Hepatocyte (in vitro differentiated cells): ENCODE measurements at regions not wholly inside any gene's neighbourhood (a gene's known extent, or its start where the extent isn't known, plus 50 kb on each side); places are given as distances from the start of the nearest gene placed in this dataset.

Experiments
- DNase-seq: peaks from one replicate; pipeline ENCODE4 v3.0.0-alpha.2; 2016; ENCODE audit warnings: low spot score
- H2AFZ ChIP-seq: fragments of 200-600 bp; sonication (generic); 2 replicates; pipeline ENCODE4 v1.6.0; 2016; ENCODE audit warnings: antibody characterized with exemption, mild to moderate bottlenecking
- H3K27ac ChIP-seq: fragments of 200-600 bp; sonication (generic); 2 replicates; pipeline ENCODE4 v1.5.1; 2016; ENCODE audit warnings: mild to moderate bottlenecking
- H3K27me3 ChIP-seq: fragments of 200-600 bp; sonication (generic); 2 replicates; pipeline ENCODE4 v1.6.1; 2016
- H3K36me3 ChIP-seq: fragments of 200-600 bp; sonication (generic); replicated peaks from 2 replicates; pipeline ENCODE4 v1.5.1; 2016; ENCODE audit warnings: low read depth; ENCODE audit not compliant: insufficient read depth
- H3K4me1 ChIP-seq: fragments of 200-600 bp; sonication (generic); 2 replicates; pipeline ENCODE4 v1.5.1; 2016; ENCODE audit warnings: mild to moderate bottlenecking, moderate library complexity; ENCODE audit not compliant: insufficient read depth
- H3K4me2 ChIP-seq: fragments of 200-600 bp; sonication (generic); 2 replicates; pipeline ENCODE4 v1.6.0; 2016
- H3K4me3 ChIP-seq: fragments of 200-600 bp; sonication (generic); 2 replicates; pipeline ENCODE4 v1.5.1; 2016; ENCODE audit warnings: mild to moderate bottlenecking
- H3K79me2 ChIP-seq: fragments of 200-600 bp; sonication (generic); 2 replicates; pipeline ENCODE4 v1.6.0; 2017; ENCODE audit warnings: mild to moderate bottlenecking
- H3K9me2 ChIP-seq: fragments of 200-600 bp; sonication (generic); replicated peaks from 2 replicates; pipeline ENCODE4 v1.6.0; 2017; ENCODE audit warnings: mild to moderate bottlenecking; ENCODE audit not compliant: insufficient read depth
- H3K9me3 ChIP-seq: fragments of 200-600 bp; sonication (generic); 2 replicates; pipeline ENCODE4 v1.5.1; 2016; ENCODE audit warnings: low read depth, mild to moderate bottlenecking
- H4K20me1 ChIP-seq: fragments of 200-600 bp; sonication (generic); 2 replicates; pipeline ENCODE4 v1.6.0; 2016; ENCODE audit warnings: mild to moderate bottlenecking; ENCODE audit not compliant: insufficient read depth, poor library complexity, severe bottlenecking
- EZH2 ChIP-seq: fragments of 200-600 bp; sonication (generic); IDR thresholded peaks from 2 replicates; pipeline ENCODE4 v1.6.1; 2016; ENCODE audit warnings: antibody characterized with exemption, mild to moderate bottlenecking, borderline replicate concordance
- EZH2phosphoT487 ChIP-seq: fragments of 200-600 bp; sonication (generic); IDR thresholded peaks from one replicate; pipeline ENCODE4 v1.6.1; 2018; ENCODE audit warnings: antibody characterized with exemption, mild to moderate bottlenecking, low read depth, moderate library complexity; ENCODE audit not compliant: unreplicated experiment, severe bottlenecking
- WGBS: methylation state at CpG from one replicate; pipeline ENCODE4 v1.1.6; 2016; ENCODE audit warnings: low lambda C conversion rate; ENCODE audit errors: missing lambda C conversion rate; 5-methylcytosine and 5-hydroxymethylcytosine counted together
- TF ChIP-seq, protein P1 (sequence below): fragments of 200-600 bp; sonication (generic); IDR thresholded peaks from 2 replicates; pipeline ENCODE4 v1.5.1; 2016; ENCODE audit warnings: antibody characterized with exemption, mild to moderate bottlenecking; ENCODE audit not compliant: poor library complexity

DNA sequence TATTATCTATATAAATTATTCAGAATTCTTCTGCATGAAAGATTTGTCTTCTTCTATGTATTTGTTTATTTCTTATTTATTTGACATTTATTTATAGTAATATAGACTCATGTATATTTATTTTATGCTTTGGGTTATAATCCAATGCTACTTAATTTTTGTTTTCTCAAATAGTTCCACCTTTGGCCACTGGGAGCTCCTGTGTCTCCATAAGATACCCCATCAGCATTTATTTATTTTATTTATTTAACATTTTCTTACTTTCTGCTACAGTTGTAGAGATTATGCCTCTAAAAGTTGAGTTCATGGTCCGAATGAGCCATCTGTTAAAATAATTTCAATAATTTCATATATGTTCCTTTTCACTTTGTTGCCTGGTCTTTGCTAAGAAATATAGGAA lies 289.4 kb downstream of the ADGRL2 start:
- Histone ChIP-seq H3K4me2 (no peak overlapping the region), H3K4me3 (no peak overlapping the region), H2AFZ (no peak overlapping the region), H3K27me3 (no peaks in the 10 kb centered on the region), H3K9me2 (no peaks in the 10 kb centered on the region), H3K9me3 (no peaks in the 10 kb centered on the region), H3K79me2 (no peaks in the 10 kb centered on the region), H3K4me1 (no peaks in the 10 kb centered on the region), H4K20me1 (no peaks in the 10 kb centered on the region), H3K27ac (no peak overlapping the region), H3K36me3 (no peaks in the 10 kb centered on the region)
- 95% methylated on average over 1 of the region's 1 CpG for WGBS
- TF ChIP-seq, protein P1, sequence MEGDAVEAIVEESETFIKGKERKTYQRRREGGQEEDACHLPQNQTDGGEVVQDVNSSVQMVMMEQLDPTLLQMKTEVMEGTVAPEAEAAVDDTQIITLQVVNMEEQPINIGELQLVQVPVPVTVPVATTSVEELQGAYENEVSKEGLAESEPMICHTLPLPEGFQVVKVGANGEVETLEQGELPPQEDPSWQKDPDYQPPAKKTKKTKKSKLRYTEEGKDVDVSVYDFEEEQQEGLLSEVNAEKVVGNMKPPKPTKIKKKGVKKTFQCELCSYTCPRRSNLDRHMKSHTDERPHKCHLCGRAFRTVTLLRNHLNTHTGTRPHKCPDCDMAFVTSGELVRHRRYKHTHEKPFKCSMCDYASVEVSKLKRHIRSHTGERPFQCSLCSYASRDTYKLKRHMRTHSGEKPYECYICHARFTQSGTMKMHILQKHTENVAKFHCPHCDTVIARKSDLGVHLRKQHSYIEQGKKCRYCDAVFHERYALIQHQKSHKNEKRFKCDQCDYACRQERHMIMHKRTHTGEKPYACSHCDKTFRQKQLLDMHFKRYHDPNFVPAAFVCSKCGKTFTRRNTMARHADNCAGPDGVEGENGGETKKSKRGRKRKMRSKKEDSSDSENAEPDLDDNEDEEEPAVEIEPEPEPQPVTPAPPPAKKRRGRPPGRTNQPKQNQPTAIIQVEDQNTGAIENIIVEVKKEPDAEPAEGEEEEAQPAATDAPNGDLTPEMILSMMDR, result peak; percentile 31
- no peak for TF ChIP-seq EZH2phosphoT487
- no peak for DNase-seq

DNA sequence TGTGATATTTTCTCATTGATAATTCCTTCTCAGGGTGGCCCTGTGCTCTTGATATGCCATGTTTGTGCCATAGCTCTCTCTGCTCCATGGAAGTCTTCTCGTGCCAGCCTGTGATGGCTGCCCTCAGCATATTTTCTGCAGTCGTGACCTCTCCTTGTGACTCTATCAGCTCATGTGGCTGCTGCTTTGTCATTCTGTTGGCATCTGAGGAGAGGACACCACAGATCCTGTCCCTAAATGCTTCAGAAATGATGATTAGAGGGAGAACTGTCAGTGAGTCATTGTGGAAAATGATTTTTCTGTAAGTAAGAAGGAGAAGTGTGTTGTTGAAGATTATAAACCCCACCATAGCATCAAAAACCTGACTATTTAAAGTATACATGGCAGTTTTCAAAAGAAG lies 286.0 kb downstream of the ADGRL2 start:
- no peak overlapping the region for H3K27ac ChIP-seq
- H3K4me2 ChIP-seq, result no peak overlapping the region
- H2AFZ ChIP-seq, result no peak overlapping the region
- H3K4me3 ChIP-seq, result no peak overlapping the region
- H3K27me3 ChIP-seq, result no peaks in the 10 kb centered on the region
- H3K9me2 ChIP-seq, result no peaks in the 10 kb centered on the region
- TF ChIP-seq, protein P1, result no peak
- no peaks in the 10 kb centered on the region for H3K79me2 ChIP-seq
- H4K20me1 ChIP-seq, result no peaks in the 10 kb centered on the region
- H3K9me3 ChIP-seq, result no peaks in the 10 kb centered on the region
- H3K4me1 ChIP-seq, result no peaks in the 10 kb centered on the region
- 71% methylated on average over 2 of the region's 2 CpGs for WGBS
- no peaks in the 10 kb centered on the region for H3K36me3 ChIP-seq
- DNase-seq, result no peak

DNA sequence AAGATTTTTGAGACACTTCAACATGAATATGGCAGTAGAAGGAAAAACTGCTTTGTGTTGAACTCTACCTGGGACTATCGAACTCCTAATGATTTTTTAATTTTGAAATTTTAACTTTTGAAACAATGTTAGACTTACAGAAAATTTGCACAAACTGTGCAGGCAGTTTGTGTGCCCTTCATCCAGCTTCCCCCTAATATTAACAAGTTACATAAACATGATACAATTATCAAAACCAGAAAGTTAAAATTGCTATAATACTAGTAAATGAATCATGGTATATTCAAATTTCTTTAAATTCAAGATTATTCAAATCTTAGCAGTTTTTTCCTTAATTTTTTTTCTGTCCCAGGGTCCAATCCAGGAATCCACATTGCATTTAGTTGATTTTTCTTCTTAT lies 278.9 kb downstream of the ADGRL2 start:
- no peaks in the 10 kb centered on the region for H3K36me3 ChIP-seq
- H2AFZ ChIP-seq, result no peak overlapping the region
- no peak overlapping the region for H3K27ac ChIP-seq
- H3K4me3 ChIP-seq, result no peak overlapping the region
- H3K9me2 ChIP-seq, result no peaks in the 10 kb centered on the region
- 100% methylated on average over 1 of the region's 1 CpG for WGBS
- H3K4me2 ChIP-seq, result no peak overlapping the region
- no peak for DNase-seq
- no peaks in the 10 kb centered on the region for H3K27me3 ChIP-seq
- H3K4me1 ChIP-seq, result no peaks in the 10 kb centered on the region
- no peaks in the 10 kb centered on the region for H4K20me1 ChIP-seq
- no peaks in the 10 kb centered on the region for H3K79me2 ChIP-seq
- TF ChIP-seq, protein P1, result no peak
- TF ChIP-seq EZH2, result no peak
- no peak for TF ChIP-seq EZH2phosphoT487
- H3K9me3 ChIP-seq, result no peaks in the 10 kb centered on the region

DNA sequence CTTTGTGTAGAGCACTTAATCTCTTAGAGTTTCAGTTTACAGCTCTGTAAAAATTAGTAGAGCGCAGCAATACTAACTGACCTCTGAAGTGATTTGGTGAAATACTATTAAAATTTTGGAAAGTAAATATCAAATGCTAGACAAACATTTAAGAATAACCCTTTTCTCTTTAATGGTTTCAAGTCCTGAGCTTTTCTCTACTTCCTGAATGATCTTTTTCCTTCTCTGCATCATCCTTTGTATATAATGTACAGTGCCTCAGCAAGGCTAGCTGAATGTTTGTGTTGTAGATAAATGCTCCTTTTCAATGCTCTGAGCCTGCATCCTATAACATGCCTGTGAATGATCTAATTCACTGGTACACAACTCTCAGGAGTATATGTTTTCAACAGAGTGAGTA lies 272.9 kb downstream of the ADGRL2 start:
- no peak for DNase-seq
- H3K9me3 ChIP-seq, result no peaks in the 10 kb centered on the region
- no peaks in the 10 kb centered on the region for H3K27me3 ChIP-seq
- WGBS, result 44% methylated on average over 1 of the region's 1 CpG
- TF ChIP-seq EZH2phosphoT487, result no peak
- TF ChIP-seq, protein P1, result no peak
- no peak for TF ChIP-seq EZH2
- no peak overlapping the region for H3K4me3 ChIP-seq
- H3K4me2 ChIP-seq, result no peak overlapping the region
- no peaks in the 10 kb centered on the region for H3K4me1 ChIP-seq
- H3K36me3 ChIP-seq, result no peaks in the 10 kb centered on the region
- no peak overlapping the region for H2AFZ ChIP-seq
- no peaks in the 10 kb centered on the region for H4K20me1 ChIP-seq
- no peaks in the 10 kb centered on the region for H3K79me2 ChIP-seq
- no peaks in the 10 kb centered on the region for H3K9me2 ChIP-seq
- H3K27ac ChIP-seq, result no peak overlapping the region
